ENCODE measurements at regions not wholly inside any gene's neighbourhood (a gene's known extent, or its start where the extent isn't known, plus 50 kb on each side); places are given as distances from the start of the nearest gene placed in this dataset.
A peak's percentile ranks its signal among the peaks of the same experiment; 100 is the strongest.

- Mint-ChIP-seq H3K27me3 (peaks cover 9% of the 10 kb centered on the region), H3K27ac (no peak overlapping the region), H3K4me3 (no peak overlapping the region), H3K4me1 (no peaks in the 10 kb centered on the region), H3K9me3 (ENCODE audit: insufficient read depth) (no peaks in the 10 kb centered on the region)
- TF ChIP-seq, protein P1, sequence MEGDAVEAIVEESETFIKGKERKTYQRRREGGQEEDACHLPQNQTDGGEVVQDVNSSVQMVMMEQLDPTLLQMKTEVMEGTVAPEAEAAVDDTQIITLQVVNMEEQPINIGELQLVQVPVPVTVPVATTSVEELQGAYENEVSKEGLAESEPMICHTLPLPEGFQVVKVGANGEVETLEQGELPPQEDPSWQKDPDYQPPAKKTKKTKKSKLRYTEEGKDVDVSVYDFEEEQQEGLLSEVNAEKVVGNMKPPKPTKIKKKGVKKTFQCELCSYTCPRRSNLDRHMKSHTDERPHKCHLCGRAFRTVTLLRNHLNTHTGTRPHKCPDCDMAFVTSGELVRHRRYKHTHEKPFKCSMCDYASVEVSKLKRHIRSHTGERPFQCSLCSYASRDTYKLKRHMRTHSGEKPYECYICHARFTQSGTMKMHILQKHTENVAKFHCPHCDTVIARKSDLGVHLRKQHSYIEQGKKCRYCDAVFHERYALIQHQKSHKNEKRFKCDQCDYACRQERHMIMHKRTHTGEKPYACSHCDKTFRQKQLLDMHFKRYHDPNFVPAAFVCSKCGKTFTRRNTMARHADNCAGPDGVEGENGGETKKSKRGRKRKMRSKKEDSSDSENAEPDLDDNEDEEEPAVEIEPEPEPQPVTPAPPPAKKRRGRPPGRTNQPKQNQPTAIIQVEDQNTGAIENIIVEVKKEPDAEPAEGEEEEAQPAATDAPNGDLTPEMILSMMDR (IDR thresholded peaks at IDR 0.05): no peak
- no peak for TF ChIP-seq EZH2 (IDR thresholded peaks at IDR 0.05; ENCODE audit: borderline replicate concordance, insufficient read depth, low read depth, low read length, poor library complexity, severe bottlenecking)
- no peak overlapping the region for H2AFZ ChIP-seq (ENCODE audit: insufficient read depth, low read depth, low read length, poor library complexity, severe bottlenecking)
- no peak overlapping the region for H3K27ac ChIP-seq (ENCODE audit: low read length in 2 of 2)
- no peaks in the 10 kb centered on the region for H3K79me2 ChIP-seq (ENCODE audit: control insufficient read depth, insufficient read depth, low read length)
- no peak overlapping the region for H3K4me3 ChIP-seq (ENCODE audit: control extremely low read depth in 1 of 5, extremely low read depth in 1 of 5, insufficient read depth in 1 of 5, low read depth in 2 of 5, low read length in 4 of 5)
- no peak overlapping the region for H3K9ac ChIP-seq (ENCODE audit: low read length)
- H4K20me1 ChIP-seq (ENCODE audit: control insufficient read depth, insufficient read depth, low read length, poor library complexity, severe bottlenecking): no peaks in the 10 kb centered on the region
- ChIA-PET POLR2A (no interaction called here), CTCF (interaction anchor here (0.7 to 4.0 kb wide), 2 partner anchors 19 kb away, joined by 3 to 17 read pairs; no protein-coding TSS in a partner anchor)
- no peaks in the 10 kb centered on the region for H3K36me3 ChIP-seq (replicated peaks in 1 of 2; ENCODE audit: control extremely low read depth in 1 of 2, control insufficient read depth in 1 of 2, extremely low read depth in 1 of 2, insufficient read depth in 2 of 2, low read length in 1 of 2)
- no CpG with 5 or more reads among the region's 2 CpGs for WGBS (ENCODE audit: insufficient coverage)
- intact Hi-C loops (cut with micrococcal nuclease): no loop called here
- H3K4me2 ChIP-seq (replicated peaks; ENCODE audit: low read depth, low read length, poor library complexity, severe bottlenecking): no peak overlapping the region
- no peaks in the 10 kb centered on the region for H3K4me1 ChIP-seq (ENCODE audit: control insufficient read depth in 2 of 2, insufficient read depth in 2 of 2, low read length in 2 of 2)
- no peaks in the 10 kb centered on the region for H3K9me3 ChIP-seq (ENCODE audit: control extremely low read depth in 1 of 3, control insufficient read depth in 2 of 3, insufficient read depth in 1 of 3, low read length in 2 of 3)
- no peaks in the 10 kb centered on the region for H3K27me3 ChIP-seq (replicated peaks in 1 of 4; ENCODE audit: control extremely low read depth in 1 of 4, control insufficient read depth in 3 of 4, insufficient read depth in 4 of 4, low read length in 3 of 4)
- DNase-seq (no peak), ATAC-seq (ENCODE audit: low read depth) (no peak)
Observed at GRCh38 chr14:21937996-21938395, 264.4 kb upstream of the OR4E1 start.

- no peak overlapping the region for H3K4me3 Mint-ChIP-seq
- ChIA-PET POLR2A (interaction anchor here (0.6 kb wide), 1 partner anchor 20 kb away, joined by 4 read pairs; no protein-coding TSS in a partner anchor), CTCF (interaction anchor here (0.7 to 3.4 kb wide), 10 partner anchors 9 to 1372 kb away, joined by 3 to 252 read pairs (median 4); no protein-coding TSS in a partner anchor)
- no peaks in the 10 kb centered on the region for H3K9me3 Mint-ChIP-seq (ENCODE audit: insufficient read depth)
- no peaks in the 10 kb centered on the region for H3K36me3 ChIP-seq (replicated peaks in 1 of 2; ENCODE audit: control extremely low read depth in 1 of 2, control insufficient read depth in 1 of 2, extremely low read depth in 1 of 2, insufficient read depth in 2 of 2, low read length in 1 of 2)
- no peaks in the 10 kb centered on the region for H3K4me1 Mint-ChIP-seq
- H3K27me3 ChIP-seq (replicated peaks in 1 of 4; ENCODE audit: control extremely low read depth in 1 of 4, control insufficient read depth in 3 of 4, insufficient read depth in 4 of 4, low read length in 3 of 4): no peaks in the 10 kb centered on the region
- H3K79me2 ChIP-seq (ENCODE audit: control insufficient read depth, insufficient read depth, low read length): no peaks in the 10 kb centered on the region
- no peak overlapping the region for H3K27ac Mint-ChIP-seq
- TF ChIP-seq EZH2 (IDR thresholded peaks at IDR 0.05; ENCODE audit: borderline replicate concordance, insufficient read depth, low read depth, low read length, poor library complexity, severe bottlenecking): no peak
- TF ChIP-seq, protein P1 (IDR thresholded peaks at IDR 0.05): peak; percentile 85
- H3K4me2 ChIP-seq (replicated peaks; ENCODE audit: low read depth, low read length, poor library complexity, severe bottlenecking): no peak overlapping the region
- no peak overlapping the region for H3K9ac ChIP-seq (ENCODE audit: low read length)
- peak; percentile 57 for ATAC-seq (ENCODE audit: low read depth)
- DNase-seq: peak; percentile 65
- no peaks in the 10 kb centered on the region for H3K9me3 ChIP-seq (ENCODE audit: control extremely low read depth in 1 of 3, control insufficient read depth in 2 of 3, insufficient read depth in 1 of 3, low read length in 2 of 3)
- no peak overlapping the region for H3K4me3 ChIP-seq (ENCODE audit: control extremely low read depth in 1 of 5, extremely low read depth in 1 of 5, insufficient read depth in 1 of 5, low read depth in 2 of 5, low read length in 4 of 5)
- H3K4me1 ChIP-seq (ENCODE audit: control insufficient read depth in 2 of 2, insufficient read depth in 2 of 2, low read length in 2 of 2): no peaks in the 10 kb centered on the region
- H3K27me3 Mint-ChIP-seq: no peaks in the 10 kb centered on the region
- intact Hi-C loops (cut with micrococcal nuclease): loop anchor here (1.0 to 2.0 kb wide), 3 partner anchors 9 to 65 kb away; no protein-coding TSS in a partner anchor
- no peaks in the 10 kb centered on the region for H4K20me1 ChIP-seq (ENCODE audit: control insufficient read depth, insufficient read depth, low read length, poor library complexity, severe bottlenecking)
- WGBS (ENCODE audit: insufficient coverage): no CpG with 5 or more reads among the region's 1 CpG
- H2AFZ ChIP-seq (ENCODE audit: insufficient read depth, low read depth, low read length, poor library complexity, severe bottlenecking): no peak overlapping the region
- no peak overlapping the region for H3K27ac ChIP-seq (ENCODE audit: low read length in 2 of 2)
Observed at GRCh38 chr14:21933681-21934080, 260.1 kb upstream of the OR4E1 start.
